HG02571 (cell line): ENCODE measurements at regions not wholly inside any gene's neighbourhood (a gene's known extent, or its start where the extent isn't known, plus 50 kb on each side); places are given as distances from the start of the nearest gene placed in this dataset.
"Not testable (repeated sequence)": the region's sequence is repeated elsewhere in the genome, so short reads cannot be mapped to it uniquely, and the experiment has no call there.

ENCODE experiments used
- ATAC-seq: cut with Tn5 transposase; IDR thresholded peaks from one replicate; pipeline ENCODE4 v1.9.1; 2021; ENCODE audit warnings: mild to moderate bottlenecking, moderate library complexity; ENCODE audit not compliant: unreplicated experiment

- no peak for ATAC-seq
Observed at GRCh38 chr3:18194431-18194830, 230.7 kb downstream of the SATB1 start.

- no peak for ATAC-seq
Observed at GRCh38 chr3:18190646-18191045, 234.5 kb downstream of the SATB1 start.

DNA sequence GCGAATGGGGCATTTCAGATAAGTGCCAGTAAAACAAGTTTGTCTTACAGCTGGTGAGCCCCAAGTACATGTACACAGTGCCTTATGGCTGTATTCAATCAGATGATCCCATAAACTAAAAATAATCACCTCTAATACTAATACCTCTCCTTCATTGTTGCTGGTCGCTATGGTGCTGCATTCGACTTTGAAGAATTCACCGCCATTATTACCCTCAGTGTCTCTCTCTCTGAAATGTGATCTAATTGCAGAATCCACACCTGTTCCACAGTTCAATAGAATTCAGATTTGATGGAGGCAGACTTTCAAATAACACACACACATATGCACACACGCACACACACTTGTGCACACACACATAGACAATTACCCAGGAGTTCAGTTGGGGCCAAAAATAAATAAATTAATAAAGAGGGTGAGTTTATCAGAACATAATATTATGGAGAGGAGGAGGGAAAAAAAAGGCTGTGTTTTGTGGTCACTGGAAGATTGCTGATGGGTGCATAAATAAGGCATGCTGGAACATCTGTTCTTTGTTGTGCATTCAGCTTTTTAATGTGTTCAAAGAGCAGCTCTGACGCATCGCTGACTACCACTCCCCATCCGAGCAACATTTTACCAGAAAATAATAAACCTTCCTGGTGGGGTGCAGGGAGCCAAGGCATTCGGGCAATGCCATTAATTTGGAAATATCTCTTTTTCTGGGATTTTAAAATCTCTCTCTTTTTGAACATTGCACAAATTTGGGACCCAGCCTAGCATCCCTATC is 235.7 kb downstream of the SATB1 start:
- no peak for ATAC-seq

DNA sequence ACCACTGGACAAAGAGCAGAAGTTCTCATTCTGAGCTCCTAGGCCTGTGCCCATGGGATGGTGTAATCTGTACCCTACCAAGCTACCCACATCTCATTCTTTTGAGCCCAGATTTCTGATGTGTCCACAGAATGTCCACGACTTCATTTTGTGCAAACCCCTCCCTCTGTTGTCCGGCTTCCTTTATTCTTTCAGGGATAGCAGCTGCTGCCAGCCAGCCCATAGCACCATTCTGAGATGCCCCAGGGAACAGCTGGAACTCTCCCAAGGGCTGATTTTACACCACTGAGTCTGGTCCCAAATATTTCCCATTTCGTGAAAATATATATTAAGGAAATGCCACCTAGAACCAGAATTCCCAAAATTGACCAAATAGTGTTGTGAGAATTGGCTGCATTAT is 236.6 kb downstream of the SATB1 start:
- ATAC-seq, result no peak

GRCh38 chr3:18185624-18186023 is 239.5 kb downstream of the SATB1 start:
- no peak for ATAC-seq

DNA sequence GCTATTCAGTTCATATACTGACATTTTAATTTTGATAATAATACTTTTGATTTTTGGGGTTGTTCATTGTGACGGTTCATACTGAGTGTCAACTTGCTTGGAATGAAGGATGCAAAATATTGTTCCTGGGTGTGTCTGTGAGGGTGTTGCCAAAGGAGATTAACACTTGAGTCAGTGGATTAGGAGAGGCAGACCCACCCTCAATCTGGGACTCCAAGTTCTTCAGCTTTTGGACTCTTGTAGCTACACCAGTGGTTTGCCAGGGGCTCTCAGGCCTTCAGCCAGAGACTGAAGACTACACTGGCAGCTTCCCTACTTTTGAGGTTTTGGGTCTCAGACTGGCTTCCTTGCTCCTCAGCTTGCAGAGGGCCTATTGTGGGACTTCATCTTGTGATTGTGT is 242.2 kb downstream of the SATB1 start:
- not testable (repeated sequence) for ATAC-seq

DNA sequence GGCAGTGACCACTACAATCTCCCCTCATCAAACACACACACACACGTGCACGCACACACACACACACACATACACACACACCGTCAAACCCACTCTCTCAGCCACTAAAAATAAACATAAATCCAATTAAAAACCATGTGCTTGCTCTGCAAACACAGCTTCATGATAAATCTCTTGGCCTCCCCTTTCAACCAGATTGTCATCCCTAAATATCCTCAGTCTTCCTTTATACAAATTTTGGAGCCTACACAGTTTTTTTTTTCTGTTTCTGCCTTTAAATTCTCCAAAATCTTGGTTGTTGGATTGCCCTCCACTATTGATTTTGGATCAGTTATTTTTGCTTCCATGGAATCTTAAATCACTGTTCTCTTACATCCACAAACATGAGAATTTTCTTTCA is 245.6 kb downstream of the SATB1 start:
- ATAC-seq, result no peak

DNA sequence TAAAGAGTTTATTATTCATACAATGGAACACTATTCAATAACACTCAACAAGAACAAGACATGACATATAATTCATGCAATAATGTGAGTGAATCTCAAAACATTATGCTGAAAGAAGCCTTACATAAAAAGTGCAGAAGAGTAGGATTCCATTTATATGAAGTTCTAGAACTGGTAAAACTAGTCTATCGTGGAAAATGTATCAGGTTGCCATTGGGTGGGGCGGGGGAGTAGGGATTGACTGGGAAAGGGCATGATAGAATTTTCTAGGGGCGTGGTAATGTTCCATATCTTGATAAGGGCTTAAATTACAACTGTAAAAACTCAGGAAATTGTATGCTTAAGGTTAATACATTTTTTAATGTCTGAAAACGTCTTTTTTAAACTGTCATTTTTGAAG is 247.9 kb downstream of the SATB1 start:
- no peak for ATAC-seq

DNA sequence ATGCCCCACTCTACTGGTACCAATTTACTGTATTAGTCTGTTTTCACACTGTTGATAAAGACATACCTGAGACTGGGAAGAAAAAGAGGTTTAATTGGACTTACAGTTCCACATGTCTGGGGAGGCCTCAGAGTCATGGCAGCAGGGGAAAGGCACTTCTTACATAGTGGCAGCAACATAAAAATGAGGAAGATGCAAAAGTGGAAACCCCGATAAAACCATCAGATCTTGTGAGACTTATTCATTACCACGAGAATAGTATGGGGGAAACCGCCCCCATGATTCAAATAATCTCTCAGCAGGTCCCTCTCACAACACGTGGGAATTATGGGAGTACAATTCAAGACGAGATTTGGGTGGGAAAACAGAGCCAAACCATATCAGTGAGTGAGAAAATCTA is 251.2 kb downstream of the SATB1 start:
- not testable (repeated sequence) for ATAC-seq

GRCh38 chr3:18159681-18160080 is 265.5 kb downstream of the SATB1 start:
- ATAC-seq, result no peak

- no peak for ATAC-seq
Observed at GRCh38 chr3:18153571-18154173, 271.5 kb downstream of the SATB1 start.

GRCh38 chr3:18151199-18151598 is 273.9 kb downstream of the SATB1 start:
- no peak for ATAC-seq

DNA sequence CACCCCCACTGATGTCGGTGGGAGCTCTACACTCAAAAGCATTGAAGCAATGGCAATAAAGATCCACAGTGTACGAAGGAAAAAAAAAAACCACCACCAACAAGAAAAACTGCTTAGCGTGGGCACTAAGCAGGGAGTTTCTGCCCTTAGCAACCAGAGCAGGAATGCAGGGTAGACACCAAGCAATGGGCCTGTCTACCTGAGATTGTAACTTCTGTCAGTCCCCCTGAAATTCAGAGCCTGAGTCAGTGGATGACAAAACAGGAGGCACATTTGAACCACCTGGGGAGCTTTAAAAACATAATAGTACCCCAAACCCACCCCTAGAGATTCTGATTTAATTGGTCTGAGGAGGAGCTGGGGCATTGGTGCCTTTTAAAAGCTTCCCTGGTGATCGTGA is 275.2 kb downstream of the SATB1 start:
- ATAC-seq, result no peak

DNA sequence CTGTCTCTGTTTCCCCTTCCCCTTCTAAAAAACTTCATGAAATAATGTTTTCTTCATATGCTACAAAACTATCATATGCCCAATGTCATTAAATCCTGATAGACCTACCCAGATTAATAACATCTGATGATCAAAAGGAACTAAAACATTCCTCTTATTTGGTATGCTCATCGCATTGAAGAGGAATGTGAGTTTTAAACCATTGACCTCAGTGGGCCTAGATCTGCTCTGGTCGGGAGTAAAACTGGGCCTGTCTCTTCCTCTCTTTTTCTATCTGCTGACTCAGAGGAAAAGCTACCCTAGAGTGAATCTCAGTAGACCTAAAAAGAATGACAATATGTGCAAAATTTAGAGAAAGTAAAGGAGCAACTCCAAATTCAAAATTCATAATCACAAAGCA is 275.8 kb downstream of the SATB1 start:
- ATAC-seq, result no peak

DNA sequence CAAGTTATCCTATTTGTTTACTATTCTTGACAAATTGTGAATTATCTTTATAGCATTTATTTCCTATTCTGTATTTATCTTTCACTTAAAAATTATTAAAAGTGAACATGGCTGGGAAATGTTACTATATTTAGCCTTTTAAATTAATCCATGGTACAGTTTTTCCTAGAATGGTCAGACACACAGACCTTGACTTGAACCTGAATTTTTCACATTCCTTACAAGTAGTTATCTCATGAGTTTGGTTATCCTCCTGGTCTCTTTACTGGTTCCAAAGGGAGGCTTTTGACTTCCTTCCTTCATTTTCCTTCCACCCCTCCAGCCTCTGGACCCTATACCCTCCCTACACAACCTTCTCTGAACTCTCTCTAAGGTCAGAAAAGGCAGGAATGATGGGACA is 280.6 kb downstream of the SATB1 start:
- no peak for ATAC-seq

DNA sequence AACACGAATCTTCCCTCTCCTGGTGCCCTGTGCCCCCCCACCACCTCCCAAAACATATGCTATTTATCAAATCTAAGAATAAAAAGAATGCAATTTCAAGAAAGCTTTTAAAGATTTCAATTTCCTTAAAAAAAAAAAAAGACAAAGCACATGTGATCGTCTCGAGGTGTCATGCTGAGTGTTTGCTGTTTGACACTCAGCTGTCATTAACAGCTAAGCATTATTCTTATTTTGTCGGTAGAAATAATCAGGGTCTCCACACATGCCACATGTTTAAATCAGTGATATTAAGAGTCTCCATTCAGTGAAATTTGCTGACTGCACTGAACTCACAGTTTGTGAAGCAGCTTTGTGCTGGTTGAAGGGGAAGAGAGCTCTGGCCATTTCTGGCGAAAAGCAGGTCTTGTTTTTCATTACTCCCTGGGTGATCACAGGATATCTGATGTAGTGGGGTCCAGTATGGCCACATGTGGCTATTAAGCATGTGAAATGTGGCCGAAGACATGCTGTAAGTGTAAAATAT is 281.8 kb downstream of the SATB1 start:
- ATAC-seq, result no peak

- no peak for ATAC-seq
Observed at GRCh38 chr3:18137958-18138357, 287.2 kb downstream of the SATB1 start.

DNA sequence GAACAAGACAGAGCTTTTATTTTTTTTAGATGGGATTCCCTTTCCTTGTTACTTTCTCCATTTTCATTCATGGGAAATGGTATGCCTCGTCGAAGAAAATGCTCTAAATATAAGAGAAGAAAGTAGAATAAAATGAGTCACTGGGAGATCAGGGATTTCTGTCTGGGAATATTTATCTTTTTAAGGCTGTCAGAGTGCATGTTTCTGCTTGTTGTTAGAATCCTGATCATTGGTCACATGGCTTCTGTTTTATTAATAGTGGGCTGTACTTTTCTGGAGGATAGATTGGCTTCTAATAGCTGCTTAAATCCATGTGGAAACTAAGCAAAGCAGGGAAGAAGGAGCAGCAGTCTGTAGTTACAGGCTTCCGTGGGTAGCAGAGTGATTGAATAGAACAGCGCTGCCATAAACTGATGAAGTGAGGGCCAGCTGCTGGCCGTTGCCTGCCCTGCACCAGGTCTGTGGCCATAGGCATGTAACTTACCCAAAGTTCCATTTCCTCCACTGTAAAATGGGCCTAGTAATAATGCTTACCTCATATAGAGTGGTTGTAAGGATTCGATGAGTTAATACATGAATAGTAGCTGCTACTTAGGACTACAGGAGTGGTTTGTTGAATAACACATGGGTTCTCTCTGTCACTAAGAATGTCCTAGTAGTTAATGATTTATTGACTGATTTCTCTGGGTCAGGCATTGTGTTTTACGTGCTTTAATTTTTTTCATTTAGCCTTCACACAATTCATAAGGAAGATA is 289.9 kb downstream of the SATB1 start:
- no peak for ATAC-seq

GRCh38 chr3:18134386-18135059 is 290.6 kb downstream of the SATB1 start:
- ATAC-seq, result no peak

- ATAC-seq, result no peak
Observed at GRCh38 chr3:18132991-18133390, 292.1 kb downstream of the SATB1 start.
